Activated naive CD4-positive, alpha-beta T cell treated with anti-CD3 and anti-CD28 coated beads, Interleukin-2, amount 50 U/mL, for 72 hours (primary cell): ENCODE measurements at regions not wholly inside any gene's neighbourhood (a gene's known extent, or its start where the extent isn't known, plus 50 kb on each side); places are given as distances from the start of the nearest gene placed in this dataset.

ENCODE experiments used
- ATAC-seq, 2 donors: fragments of 150-1000 bp; cut with Tn5 transposase; 2 replicates each; pipeline ENCODE4 v1.10.0; 2021; ENCODE audit warnings: mild to moderate bottlenecking in 2 of 2, moderate library complexity in 2 of 2
- DNase-seq, 2 donors: peaks; one replicate each; pipeline ENCODE4 v3.0.0; 2021 to 2022; ENCODE audit warnings: low spot score in 2 of 2
- H3K27ac Mint-ChIP-seq, 2 donors: one replicate each; pipeline ENCODE4 v1.8.0; 2022; ENCODE audit warnings: mild to moderate bottlenecking in 2 of 2, mixed read lengths in 2 of 2
- H3K36me3 Mint-ChIP-seq, 2 donors: one replicate each; pipeline ENCODE4 v1.8.0; 2022; ENCODE audit warnings: mixed read lengths in 2 of 2
- H3K9me3 Mint-ChIP-seq, 2 donors: one replicate each; pipeline ENCODE4 v1.8.0; 2022; ENCODE audit warnings: mixed read lengths in 2 of 2

DNA sequence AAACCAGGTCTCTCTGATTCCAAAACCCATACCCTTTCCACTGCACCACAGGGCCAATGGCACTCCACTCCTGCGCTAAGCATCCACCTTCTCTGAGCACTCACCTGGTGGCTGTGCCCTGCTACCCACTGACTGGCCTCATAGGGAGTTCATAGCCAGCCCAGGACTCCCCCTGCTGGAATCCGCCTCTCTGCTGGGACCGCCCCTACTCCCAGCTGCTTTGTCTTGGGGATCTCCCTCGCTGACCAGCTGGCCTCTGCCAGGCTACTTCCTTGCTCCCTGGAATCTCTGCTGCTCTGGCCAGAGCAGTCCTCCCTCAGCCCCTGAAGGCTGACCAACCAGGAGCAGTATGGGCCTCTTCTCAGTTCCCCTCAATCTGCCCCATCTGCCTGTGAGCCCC is 129.7 kb downstream of the FAXC start:
- ATAC-seq (no peak), DNase-seq (no peak)
- Mint-ChIP-seq H3K27ac (no peak overlapping the region), H3K9me3 (no peaks in the 10 kb centered on the region), H3K36me3 (no peaks in the 10 kb centered on the region)

DNA sequence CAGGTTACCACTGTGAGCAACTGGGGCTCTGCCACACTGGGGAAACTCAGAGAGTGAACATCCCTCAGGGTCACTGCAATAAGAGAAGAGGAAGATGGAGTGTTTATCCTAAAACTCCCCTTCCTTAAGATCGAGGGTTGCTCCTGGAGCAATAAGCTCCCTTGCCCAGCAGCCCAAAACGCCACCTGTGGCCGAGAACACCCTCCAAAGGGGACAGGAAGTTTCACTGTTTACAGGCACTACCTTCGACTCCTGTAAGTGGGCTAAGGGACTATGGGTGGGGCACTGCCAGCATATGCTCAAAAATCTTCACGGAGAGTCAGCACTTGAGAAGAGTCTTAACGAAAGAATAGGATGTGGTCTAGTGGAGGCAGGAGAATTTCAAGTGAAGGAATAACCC is 132.5 kb downstream of the FAXC start:
- Mint-ChIP-seq H3K36me3 (no peaks in the 10 kb centered on the region), H3K27ac (no peak overlapping the region), H3K9me3 (peaks cover 0 to 2% of the 10 kb centered on the region in 2 donors)
- no peak for ATAC-seq
- no peak for DNase-seq

DNA sequence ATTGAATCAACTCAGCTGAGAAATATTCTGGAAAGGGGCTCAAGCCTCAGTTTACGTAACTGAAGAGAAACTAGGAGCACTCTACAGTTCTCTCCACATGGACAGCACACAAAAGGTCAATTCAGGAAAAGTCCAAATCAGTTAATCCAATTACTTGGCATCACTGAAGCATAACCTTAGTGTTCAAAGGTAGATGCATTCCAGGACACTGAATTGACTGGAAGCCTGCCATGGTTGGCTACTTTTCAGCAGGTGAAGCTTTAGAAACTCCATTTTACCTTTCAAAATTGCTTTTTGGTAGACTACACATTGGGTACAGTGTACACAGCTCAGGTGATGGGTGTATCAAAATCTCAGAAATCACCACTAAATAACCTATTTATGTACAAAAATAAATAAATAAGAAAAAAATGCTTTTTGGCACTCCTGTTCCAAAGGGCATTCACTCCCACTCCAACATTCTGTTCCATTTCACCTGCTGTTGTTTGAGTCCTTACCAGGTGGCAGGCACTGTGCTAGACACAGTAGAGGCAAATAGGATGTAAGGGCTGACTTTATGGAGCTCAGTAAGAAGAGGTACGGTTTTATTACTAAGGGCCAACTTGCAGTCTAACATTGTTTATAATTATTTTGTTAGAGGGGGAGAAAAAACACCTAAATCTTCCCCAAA is 153.4 kb downstream of the FAXC start:
- Mint-ChIP-seq H3K9me3 (peaks cover 0 to 1% of the 10 kb centered on the region in 2 donors), H3K36me3 (no peaks in the 10 kb centered on the region), H3K27ac (no peak overlapping the region)
- DNase-seq (no peak), ATAC-seq (no peak)

DNA sequence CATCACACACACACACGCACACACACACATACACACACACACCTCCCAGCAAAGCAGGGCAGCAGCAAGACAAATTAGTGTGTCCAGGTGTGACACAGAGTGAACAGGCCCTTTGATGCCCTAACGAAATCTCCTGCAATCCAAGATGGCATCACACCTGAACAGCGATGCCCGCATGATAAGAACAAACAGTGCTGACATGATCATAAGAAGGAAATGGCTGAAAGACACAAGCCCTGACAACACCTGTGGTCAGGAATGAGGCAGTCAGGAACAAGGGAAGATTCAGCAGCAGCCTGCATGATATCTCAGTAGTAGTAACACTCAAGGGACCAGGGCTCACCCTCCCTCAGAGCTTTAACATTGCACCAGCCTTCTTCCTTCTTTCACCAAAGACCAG is 156.9 kb downstream of the FAXC start:
- DNase-seq (no peak), ATAC-seq (no peak)
- Mint-ChIP-seq H3K27ac (no peak overlapping the region), H3K9me3 (peaks cover 0 to 5% of the 10 kb centered on the region in 2 donors), H3K36me3 (no peaks in the 10 kb centered on the region)

DNA sequence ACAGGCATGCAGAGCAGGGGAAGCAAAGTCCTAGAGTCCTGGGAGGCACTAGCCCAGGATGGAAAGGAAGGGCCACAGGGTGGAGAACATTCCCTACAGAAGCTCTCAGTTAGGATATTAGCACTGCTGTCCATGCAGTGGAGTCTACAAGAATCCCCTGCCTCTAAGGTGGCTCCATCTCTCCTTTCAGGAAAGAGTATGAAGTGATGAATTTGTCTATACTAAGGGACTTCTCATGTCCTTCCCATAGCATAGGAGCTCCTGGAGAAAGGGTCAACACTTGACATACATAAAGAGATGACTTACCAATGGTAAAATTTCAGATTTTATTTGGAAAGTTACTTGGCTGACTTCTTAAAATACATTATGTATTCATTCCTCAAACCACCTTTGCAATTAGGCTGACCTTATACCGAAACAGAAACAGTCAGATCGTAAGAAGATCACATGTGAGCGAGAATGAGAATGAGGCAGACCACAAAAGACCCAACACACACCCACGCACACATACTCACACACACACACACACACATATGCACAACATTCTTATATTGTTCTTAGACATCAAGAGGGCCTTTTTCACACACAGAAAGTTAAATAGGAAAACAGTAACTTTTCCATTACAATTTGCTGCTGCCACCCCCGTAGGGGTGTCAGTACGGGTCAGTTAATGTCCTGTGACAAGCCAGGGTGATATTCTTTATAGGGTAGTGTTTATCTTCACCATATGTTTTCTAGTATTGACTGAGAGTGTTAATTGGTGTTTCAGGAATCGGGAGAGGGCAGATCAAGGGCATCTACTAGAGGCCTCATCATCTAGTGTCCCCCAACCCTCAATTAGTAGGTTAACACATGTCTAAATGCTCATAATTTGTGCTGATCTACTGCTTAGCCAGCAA is 159.4 kb downstream of the FAXC start:
- peak; percentile 31 to 89 for ATAC-seq
- DNase-seq: peak in 1 of 2 donors; percentile 19
- Mint-ChIP-seq H3K27ac (no peak overlapping the region), H3K9me3 (peaks cover 0 to 5% of the 10 kb centered on the region in 2 donors), H3K36me3 (no peaks in the 10 kb centered on the region)

DNA sequence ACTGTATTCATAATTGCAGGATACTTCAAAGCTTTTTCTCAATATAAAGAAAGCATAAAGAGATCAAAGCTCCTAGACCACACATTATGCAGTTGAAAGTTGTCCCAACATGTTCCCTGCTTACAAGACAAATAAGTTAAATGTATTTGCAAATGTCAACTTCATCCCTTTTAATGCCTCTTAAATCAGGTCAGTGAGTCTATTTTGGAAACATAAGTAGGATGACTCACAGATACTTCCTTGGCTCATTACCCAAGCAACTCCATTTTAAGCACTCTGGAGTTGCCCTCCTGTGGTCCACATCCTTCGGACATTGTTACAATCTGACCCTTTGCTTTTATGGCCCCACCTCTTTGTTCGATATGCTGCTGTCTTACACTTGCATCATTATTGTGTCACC is 162.0 kb downstream of the FAXC start:
- Mint-ChIP-seq H3K36me3 (no peaks in the 10 kb centered on the region), H3K27ac (no peak overlapping the region), H3K9me3 (peaks cover 5 to 7% of the 10 kb centered on the region in 2 donors)
- DNase-seq: no peak
- ATAC-seq: no peak

DNA sequence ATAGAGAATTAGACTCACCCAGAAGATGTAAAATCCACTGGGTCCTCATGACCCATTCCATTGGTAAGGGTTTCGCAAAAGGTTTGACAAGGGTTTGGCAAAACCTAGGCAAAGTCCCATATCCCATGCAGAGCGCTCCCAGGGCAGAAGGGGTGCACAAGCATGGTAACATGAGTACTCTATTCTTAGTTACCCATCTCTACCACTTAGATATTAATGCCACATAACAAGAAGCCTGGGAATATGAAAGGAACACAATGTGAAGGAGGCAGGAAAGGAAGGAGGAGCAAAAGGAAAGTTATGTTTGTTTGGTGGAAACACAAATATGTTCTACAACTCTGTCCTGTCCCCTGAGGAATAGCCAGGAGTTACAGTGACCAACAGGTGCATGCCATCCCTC is 163.1 kb downstream of the FAXC start:
- Mint-ChIP-seq H3K27ac (no peak overlapping the region), H3K36me3 (no peaks in the 10 kb centered on the region), H3K9me3 (peaks cover 9 to 17% of the 10 kb centered on the region in 2 donors)
- ATAC-seq (no peak), DNase-seq (no peak)

DNA sequence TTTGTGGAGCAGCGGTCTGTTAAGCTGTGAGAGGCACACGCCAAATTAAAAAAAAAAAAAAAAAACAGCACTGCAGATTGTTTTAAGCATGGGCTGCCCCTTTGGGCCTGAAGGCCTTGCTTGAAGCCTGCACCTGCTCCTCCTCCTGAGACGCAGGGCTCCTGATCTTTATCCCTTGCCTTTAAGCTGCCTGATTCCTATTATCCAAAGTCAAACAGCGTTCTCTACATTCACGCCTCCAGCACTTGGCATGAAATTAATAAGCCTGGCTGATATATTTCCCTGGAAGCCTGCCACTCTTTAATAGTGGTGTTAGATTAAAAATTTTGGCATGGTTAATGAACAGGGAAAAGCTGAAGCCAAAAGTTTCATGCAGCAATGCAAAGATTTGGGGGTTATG is 163.9 kb downstream of the FAXC start:
- no peak for DNase-seq
- no peak overlapping the region for H3K27ac Mint-ChIP-seq
- peaks cover 13 to 20% of the 10 kb centered on the region in 2 donors for H3K9me3 Mint-ChIP-seq
- H3K36me3 Mint-ChIP-seq: no peaks in the 10 kb centered on the region
- ATAC-seq: no peak

DNA sequence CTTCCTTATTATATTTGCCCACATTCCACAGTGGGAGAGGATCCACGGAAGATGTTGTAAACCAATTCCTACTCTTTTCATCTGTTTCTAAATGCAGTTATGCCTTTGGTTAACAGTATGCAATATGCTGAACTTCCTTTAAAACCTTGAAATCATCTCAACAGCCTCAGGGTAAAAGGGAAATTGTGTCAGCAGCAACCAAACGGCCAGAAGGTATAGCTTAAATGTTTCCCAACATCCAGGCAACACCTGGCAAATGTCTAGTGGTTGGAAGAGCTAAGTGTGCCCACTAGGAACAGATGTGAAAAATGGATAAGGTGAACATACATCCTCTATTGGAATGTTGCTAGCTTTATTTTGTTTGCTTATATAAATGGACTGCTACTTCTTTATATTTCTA is 164.8 kb downstream of the FAXC start:
- DNase-seq (no peak), ATAC-seq (no peak)
- H3K27ac Mint-ChIP-seq: no peak overlapping the region
- H3K9me3 Mint-ChIP-seq: peaks cover 13 to 20% of the 10 kb centered on the region in 2 donors
- no peaks in the 10 kb centered on the region for H3K36me3 Mint-ChIP-seq

DNA sequence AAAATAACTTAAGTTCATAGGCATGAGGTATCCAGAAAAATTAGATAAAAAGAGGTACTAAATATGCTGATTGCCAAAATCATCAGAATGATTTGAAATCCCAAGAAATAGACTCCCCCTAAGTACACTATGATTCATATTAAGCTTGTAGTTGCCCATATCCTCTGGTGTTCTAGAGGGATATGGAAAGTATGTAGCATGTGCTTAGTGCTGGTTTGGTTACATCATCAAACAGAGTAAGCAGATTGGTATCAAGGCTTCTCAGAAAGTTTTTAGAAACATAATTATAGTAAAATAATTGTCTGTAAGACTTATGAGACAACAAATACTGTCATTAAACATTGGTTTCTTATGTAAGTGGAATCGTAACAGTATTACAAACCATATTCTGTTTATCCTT is 166.4 kb downstream of the FAXC start:
- Mint-ChIP-seq H3K9me3 (peaks cover 17 to 25% of the 10 kb centered on the region in 2 donors), H3K36me3 (no peaks in the 10 kb centered on the region), H3K27ac (no peak overlapping the region)
- DNase-seq (no peak), ATAC-seq (no peak)

DNA sequence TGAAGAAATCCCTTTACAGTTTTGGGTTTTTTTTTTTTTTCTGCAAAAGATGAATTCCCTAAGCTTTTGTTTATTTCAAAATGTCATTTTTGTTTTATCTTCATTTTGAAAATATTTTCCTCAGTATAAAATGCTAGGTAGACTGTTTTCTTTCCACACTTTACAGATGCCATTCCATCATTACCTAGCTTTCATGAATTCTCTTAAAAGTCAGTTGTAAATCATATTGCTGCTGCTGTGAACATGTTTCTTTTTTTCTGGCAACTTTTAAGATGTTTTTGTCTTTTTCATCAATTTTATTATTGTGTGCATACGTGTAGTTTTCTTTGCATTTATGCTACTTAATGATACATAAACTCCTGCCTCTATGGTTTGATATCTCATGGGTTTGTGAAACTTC is 168.3 kb downstream of the FAXC start:
- DNase-seq: no peak
- Mint-ChIP-seq H3K36me3 (no peaks in the 10 kb centered on the region), H3K27ac (no peak overlapping the region), H3K9me3 (peaks cover 17 to 21% of the 10 kb centered on the region in 2 donors)
- ATAC-seq: no peak

DNA sequence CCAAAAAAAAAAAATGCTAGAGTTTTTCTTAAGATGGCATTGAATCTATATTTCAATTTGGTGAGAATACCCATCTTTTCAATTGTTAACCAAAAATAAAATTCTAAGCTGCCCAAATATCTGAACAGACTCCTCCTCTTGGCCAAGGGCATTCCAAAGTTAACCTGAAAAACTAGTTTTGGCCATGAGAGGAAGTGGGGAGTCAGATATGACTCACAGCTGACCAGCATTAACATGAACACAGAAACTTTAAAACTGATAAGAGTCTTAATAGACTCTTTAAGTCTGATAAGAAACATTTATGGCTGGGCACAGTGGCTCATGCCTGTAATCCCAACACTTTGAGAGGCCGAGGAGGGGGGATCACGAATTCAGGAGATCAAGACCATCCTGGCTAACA is 171.3 kb downstream of the FAXC start:
- Mint-ChIP-seq H3K27ac (no peak overlapping the region), H3K36me3 (no peaks in the 10 kb centered on the region), H3K9me3 (peaks cover 12 to 21% of the 10 kb centered on the region in 2 donors)
- no peak for ATAC-seq
- no peak for DNase-seq

DNA sequence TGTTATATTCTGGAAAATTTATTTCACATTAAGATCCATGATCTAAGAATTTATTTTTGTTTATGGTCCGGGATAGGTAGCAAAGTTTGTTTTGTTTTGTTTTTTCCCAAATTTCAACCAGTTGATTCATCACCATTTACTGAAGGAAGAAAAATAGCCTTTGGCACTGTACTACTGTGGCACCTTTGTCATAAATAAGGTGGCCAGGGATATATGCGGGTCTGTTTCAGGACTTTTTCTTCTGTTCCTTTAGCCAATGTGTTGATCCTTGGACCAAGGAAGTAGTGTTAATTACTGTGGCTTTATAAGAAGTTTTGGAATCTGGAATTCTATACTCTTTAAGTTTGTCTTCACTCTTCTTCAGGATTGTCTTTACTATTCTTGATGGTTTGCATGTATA is 171.7 kb downstream of the FAXC start:
- no peak for DNase-seq
- no peaks in the 10 kb centered on the region for H3K36me3 Mint-ChIP-seq
- peaks cover 12 to 21% of the 10 kb centered on the region in 2 donors for H3K9me3 Mint-ChIP-seq
- no peak for ATAC-seq
- no peak overlapping the region for H3K27ac Mint-ChIP-seq

DNA sequence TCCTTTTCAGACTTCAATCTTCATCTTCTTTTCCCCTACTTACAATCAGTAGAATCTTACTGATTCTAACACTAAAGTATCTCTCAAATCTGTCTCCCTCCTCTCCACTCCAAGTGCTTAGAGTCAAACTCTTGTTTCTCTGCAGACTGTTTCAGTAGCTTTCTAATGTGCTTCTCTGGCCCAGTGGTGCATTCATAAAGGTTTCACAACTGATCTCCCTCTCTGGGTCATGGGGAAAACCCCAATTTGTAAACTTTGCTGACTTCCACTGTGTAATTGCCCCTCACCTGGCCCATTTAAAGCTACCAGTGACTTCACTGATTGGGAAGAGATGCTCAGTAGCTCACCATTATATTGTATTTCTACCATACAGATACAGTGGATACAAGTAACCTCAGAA is 183.6 kb downstream of the FAXC start:
- ATAC-seq: no peak
- H3K9me3 Mint-ChIP-seq: no peaks in the 10 kb centered on the region
- no peak for DNase-seq
- H3K27ac Mint-ChIP-seq: no peak overlapping the region
- no peaks in the 10 kb centered on the region for H3K36me3 Mint-ChIP-seq

DNA sequence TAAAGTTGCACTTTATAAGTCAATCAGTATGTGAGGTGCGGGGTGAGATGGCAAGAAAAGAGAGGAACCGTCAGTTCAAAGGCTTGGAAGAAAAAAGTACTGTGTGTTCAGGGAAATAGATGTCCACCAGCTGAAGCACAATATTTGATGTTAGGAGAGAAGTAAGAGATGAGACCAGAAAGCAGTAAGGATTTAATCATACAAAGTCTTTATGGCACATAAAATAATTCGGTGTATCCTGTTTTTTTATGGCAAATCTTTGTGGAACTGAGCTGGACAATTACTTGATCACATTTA is 197.2 kb downstream of the FAXC start:
- no peaks in the 10 kb centered on the region for H3K36me3 Mint-ChIP-seq
- no peak overlapping the region for H3K27ac Mint-ChIP-seq
- no peak for DNase-seq
- no peaks in the 10 kb centered on the region for H3K9me3 Mint-ChIP-seq
- ATAC-seq: no peak

DNA sequence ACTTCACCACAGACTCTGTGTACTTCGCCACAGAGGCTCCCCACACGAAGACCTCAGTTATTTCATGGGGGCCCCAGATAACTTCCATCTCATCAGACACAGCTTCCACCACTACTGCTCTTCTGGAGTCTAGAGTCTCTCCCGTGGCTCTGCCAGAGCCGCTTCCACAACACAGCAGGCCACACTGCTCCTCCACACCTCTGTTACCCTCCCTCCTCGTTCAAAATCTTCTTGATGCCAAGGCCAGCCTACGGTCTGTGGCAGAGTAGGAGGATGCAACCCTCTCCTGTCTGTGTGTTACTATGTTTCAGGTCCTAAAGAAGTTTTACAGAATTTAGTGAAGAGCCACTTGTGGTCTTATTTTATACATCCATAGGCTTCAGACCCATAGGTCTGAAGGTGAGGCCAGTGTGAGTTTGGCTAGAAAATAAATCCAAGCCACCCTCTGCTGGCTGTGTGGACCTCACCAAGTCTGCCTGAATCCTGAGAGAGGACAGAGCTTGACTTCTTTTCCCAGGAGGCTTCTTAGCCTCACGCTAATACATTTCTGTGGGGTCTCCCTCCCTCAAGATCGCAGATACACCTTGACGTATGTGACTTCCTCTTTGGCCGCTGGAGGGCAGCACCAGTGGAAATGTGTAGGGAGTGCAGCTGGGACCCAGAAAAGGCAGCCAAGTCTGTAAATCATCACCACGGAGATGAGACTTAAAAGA is 197.7 kb downstream of the FAXC start:
- DNase-seq (peak in 1 of 2 donors; percentile 64), ATAC-seq (peak; percentile 53 to 77)
- H3K9me3 Mint-ChIP-seq: no peaks in the 10 kb centered on the region
- no peak overlapping the region for H3K27ac Mint-ChIP-seq
- no peaks in the 10 kb centered on the region for H3K36me3 Mint-ChIP-seq

DNA sequence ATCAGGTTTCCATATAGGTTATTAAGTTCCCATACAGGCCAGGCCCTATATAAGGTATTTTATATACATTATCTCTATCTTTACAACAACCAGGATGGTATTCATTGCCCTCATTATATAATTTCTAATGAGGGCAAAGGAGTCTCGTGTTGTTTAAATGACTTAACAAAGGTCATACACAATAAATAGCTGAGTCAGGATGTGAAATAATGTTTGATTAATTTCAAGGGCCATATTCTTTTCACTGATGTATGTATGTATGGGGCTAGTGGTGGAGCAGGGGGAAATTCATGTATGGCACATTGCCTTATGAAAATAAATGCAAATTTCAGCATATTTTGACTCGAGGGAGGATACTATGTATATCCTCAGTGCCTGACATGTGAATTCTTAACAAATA is 200.7 kb downstream of the FAXC start:
- DNase-seq (no peak), ATAC-seq (no peak)
- Mint-ChIP-seq H3K36me3 (no peaks in the 10 kb centered on the region), H3K9me3 (no peaks in the 10 kb centered on the region), H3K27ac (no peak overlapping the region)
